PC-3 (cell line): ENCODE measurements at regions not wholly inside any gene's neighbourhood (a gene's known extent, or its start where the extent isn't known, plus 50 kb on each side); places are given as distances from the start of the nearest gene placed in this dataset.

Source experiments
- ATAC-seq: fragments of 200-7000 bp; cut with Tn5 transposase; 2 replicates; pipeline ENCODE4 v1.9.1; 2020; ENCODE audit warnings: mild to moderate bottlenecking, moderate library complexity
- BruUV-seq: library from RNA; stranded (reverse); fragments of 400-500 nt; replicated peaks from 2 replicates; lab custom pipeline; 2021; lab: Mats Ljungman, UMichigan
- CTCF ChIA-PET: fragments of 300-600 bp; sonication (Branson Sonifier 250); formaldehyde crosslinking; loops from one replicate; lab custom pipeline; 2022; ENCODE audit warnings: antibody characterized with exemption; lab: Charles Lee
- POLR2A ChIA-PET: fragments of 300-600 bp; sonication (Branson Sonifier 250); formaldehyde crosslinking; loops from one replicate; lab custom pipeline; 2022; ENCODE audit warnings: antibody characterized with exemption; ENCODE audit not compliant: unreplicated experiment; lab: Charles Lee
- DNase-seq: peaks from one replicate; pipeline ENCODE4 v3.0.0-alpha.2; 2015
- H2AFZ ChIP-seq: fragments of 300-600 bp; sonication (generic); 2 replicates; pipeline ENCODE4 v1.6.0; 2016; ENCODE audit warnings: antibody characterized with exemption, low read length
- H3F3A ChIP-seq: fragments of 300-600 bp; sonication (generic); one replicate; pipeline ENCODE4 v1.6.0; 2017; ENCODE audit warnings: antibody characterized with exemption, low read length, control low read depth, mild to moderate bottlenecking; ENCODE audit not compliant: unreplicated experiment
- H3K27ac ChIP-seq: fragments of 300-600 bp; sonication (generic); 2 replicates; pipeline ENCODE4 v1.5.1; 2016; ENCODE audit warnings: mild to moderate bottlenecking, low read length
- H3K27me3 ChIP-seq: fragments of 300-600 bp; sonication (generic); 2 replicates; pipeline ENCODE4 v1.6.1; 2016; ENCODE audit warnings: low read length, mixed read lengths
- H3K36me3 ChIP-seq: fragments of 300-600 bp; sonication (generic); 2 replicates; pipeline ENCODE4 v1.6.1; 2016; ENCODE audit warnings: low read depth, mixed run types, low read length, mixed read lengths
- H3K4me1 ChIP-seq: fragments of 300-600 bp; sonication (generic); 2 replicates; pipeline ENCODE4 v1.5.1; 2016; ENCODE audit warnings: low read length; ENCODE audit not compliant: insufficient read depth
- H3K4me2 ChIP-seq: fragments of 300-600 bp; sonication (generic); 2 replicates; pipeline ENCODE4 v1.6.0; 2016; ENCODE audit warnings: low read length
- H3K4me3 ChIP-seq: fragments of 300-600 bp; sonication (generic); 2 replicates; pipeline ENCODE4 v1.5.1; 2016; ENCODE audit warnings: mild to moderate bottlenecking, low read length, mixed read lengths
- H3K79me2 ChIP-seq: fragments of 300-600 bp; sonication (generic); 2 replicates; pipeline ENCODE4 v1.6.1; 2017; ENCODE audit warnings: low read length, mixed read lengths
- H3K9ac ChIP-seq: fragments of 300-600 bp; sonication (generic); 2 replicates; pipeline ENCODE4 v1.6.0; 2016; ENCODE audit warnings: mild to moderate bottlenecking, low read length
- H3K9me2 ChIP-seq: fragments of 300-600 bp; sonication (generic); replicated peaks from 2 replicates; pipeline ENCODE4 v1.6.1; 2016; ENCODE audit warnings: mixed run types, low read length, mixed read lengths
- H3K9me3 ChIP-seq: fragments of 300-600 bp; sonication (generic); 2 replicates; pipeline ENCODE4 v1.6.1; 2016; ENCODE audit warnings: low read length, mixed read lengths
- H4K20me1 ChIP-seq: fragments of 300-600 bp; sonication (generic); 2 replicates; pipeline ENCODE4 v1.6.1; 2016; ENCODE audit warnings: low read length, mixed read lengths
- EZH2 ChIP-seq: fragments of 300-600 bp; sonication (generic); IDR thresholded peaks from one replicate; pipeline ENCODE4 v1.6.1; 2017; ENCODE audit warnings: antibody characterized with exemption, mild to moderate bottlenecking, low read length; ENCODE audit not compliant: unreplicated experiment
- EZH2phosphoT487 ChIP-seq: fragments of 300-600 bp; sonication (generic); IDR thresholded peaks from 2 replicates; pipeline ENCODE4 v1.6.1; 2018; ENCODE audit warnings: mild to moderate bottlenecking, antibody characterized with exemption, low read length, borderline replicate concordance
- intact Hi-C: fragments of 100-400 bp; cut with micrococcal nuclease; formaldehyde crosslinking; loops from 2 replicates; pipeline ENCODE4 v1.9.0; 2023
- TF ChIP-seq, protein P1 (sequence below): fragments of 300-600 bp; sonication (generic); conservative IDR thresholded peaks from 2 replicates; pipeline ENCODE4 v1.5.1; 2017; ENCODE audit warnings: antibody characterized with exemption, low read depth, mild to moderate bottlenecking, low read length

DNA sequence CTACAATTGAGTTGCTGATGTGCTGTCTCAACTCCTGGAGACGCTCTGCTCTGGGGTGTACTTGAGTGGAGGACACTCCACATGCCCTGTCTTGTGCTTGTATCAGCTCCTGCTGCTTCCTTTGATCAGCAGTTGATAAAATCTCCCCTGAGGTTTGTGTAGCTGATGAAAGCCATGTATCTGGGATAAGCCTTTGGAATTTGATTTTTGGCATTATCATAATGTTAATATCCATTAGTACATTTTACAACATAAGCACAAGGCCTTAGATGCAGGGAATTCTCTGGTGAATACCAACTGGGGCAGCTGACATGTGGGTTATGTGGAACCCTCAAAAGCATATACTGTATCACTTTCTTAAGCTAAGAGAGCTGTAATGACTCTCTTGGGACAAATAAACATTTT is 222.7 kb upstream of the ITGA4 start:
- CTCF ChIA-PET = no interaction called here
- Histone ChIP-seq H3K36me3 (no peaks in the 10 kb centered on the region), H3K27ac (no peak overlapping the region), H3K4me1 (no peaks in the 10 kb centered on the region), H3K79me2 (no peaks in the 10 kb centered on the region), H3K27me3 (no peaks in the 10 kb centered on the region), H2AFZ (no peak overlapping the region), H3K9me3 (no peaks in the 10 kb centered on the region), H3F3A (no peaks in the 10 kb centered on the region), H4K20me1 (no peaks in the 10 kb centered on the region), H3K9ac (no peak overlapping the region), H3K4me2 (no peak overlapping the region), H3K9me2 (no peaks in the 10 kb centered on the region), H3K4me3 (no peak overlapping the region)
- ATAC-seq = no peak
- TF ChIP-seq, protein P1, sequence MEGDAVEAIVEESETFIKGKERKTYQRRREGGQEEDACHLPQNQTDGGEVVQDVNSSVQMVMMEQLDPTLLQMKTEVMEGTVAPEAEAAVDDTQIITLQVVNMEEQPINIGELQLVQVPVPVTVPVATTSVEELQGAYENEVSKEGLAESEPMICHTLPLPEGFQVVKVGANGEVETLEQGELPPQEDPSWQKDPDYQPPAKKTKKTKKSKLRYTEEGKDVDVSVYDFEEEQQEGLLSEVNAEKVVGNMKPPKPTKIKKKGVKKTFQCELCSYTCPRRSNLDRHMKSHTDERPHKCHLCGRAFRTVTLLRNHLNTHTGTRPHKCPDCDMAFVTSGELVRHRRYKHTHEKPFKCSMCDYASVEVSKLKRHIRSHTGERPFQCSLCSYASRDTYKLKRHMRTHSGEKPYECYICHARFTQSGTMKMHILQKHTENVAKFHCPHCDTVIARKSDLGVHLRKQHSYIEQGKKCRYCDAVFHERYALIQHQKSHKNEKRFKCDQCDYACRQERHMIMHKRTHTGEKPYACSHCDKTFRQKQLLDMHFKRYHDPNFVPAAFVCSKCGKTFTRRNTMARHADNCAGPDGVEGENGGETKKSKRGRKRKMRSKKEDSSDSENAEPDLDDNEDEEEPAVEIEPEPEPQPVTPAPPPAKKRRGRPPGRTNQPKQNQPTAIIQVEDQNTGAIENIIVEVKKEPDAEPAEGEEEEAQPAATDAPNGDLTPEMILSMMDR = no peak
- TF ChIP-seq EZH2 (no peak), EZH2phosphoT487 (no peak)
- intact Hi-C loops = no loop called here
- POLR2A ChIA-PET = no interaction called here
- no peak for DNase-seq
- no TSS peak for BruUV-seq

DNA sequence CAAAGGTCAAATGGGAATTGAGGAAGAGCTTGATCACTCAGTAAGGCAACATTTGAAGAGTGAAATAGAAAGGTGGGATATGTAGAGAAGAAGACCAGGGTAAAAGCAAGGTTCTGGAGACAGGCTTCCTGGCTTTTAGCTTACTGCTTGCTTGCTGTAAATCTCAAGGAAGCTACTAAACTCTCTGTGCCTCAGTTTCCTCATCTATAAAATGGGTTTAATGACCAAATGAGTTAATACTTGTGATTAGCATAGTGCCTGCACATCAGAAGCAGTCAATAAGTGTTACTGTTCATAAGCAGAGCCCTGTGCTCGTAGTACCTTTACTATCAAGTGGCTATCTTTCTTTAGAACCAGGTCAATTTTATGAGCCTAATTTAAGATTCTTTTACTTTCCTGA is 222.2 kb upstream of the ITGA4 start:
- no TSS peak for BruUV-seq
- no peaks in the 10 kb centered on the region for H3K9me2 ChIP-seq
- H3K36me3 ChIP-seq = no peaks in the 10 kb centered on the region
- DNase-seq (no peak), ATAC-seq (no peak)
- H3K4me1 ChIP-seq = no peaks in the 10 kb centered on the region
- H3K9me3 ChIP-seq = no peaks in the 10 kb centered on the region
- no peaks in the 10 kb centered on the region for H4K20me1 ChIP-seq
- intact Hi-C loops = no loop called here
- no peaks in the 10 kb centered on the region for H3K79me2 ChIP-seq
- H3F3A ChIP-seq = no peaks in the 10 kb centered on the region
- no peak for TF ChIP-seq EZH2
- TF ChIP-seq, protein P1 = no peak
- no peak overlapping the region for H3K4me2 ChIP-seq
- POLR2A ChIA-PET = no interaction called here
- no peak overlapping the region for H3K9ac ChIP-seq
- H3K4me3 ChIP-seq = no peak overlapping the region
- no peak overlapping the region for H3K27ac ChIP-seq
- no peaks in the 10 kb centered on the region for H3K27me3 ChIP-seq
- CTCF ChIA-PET = no interaction called here
- no peak overlapping the region for H2AFZ ChIP-seq

DNA sequence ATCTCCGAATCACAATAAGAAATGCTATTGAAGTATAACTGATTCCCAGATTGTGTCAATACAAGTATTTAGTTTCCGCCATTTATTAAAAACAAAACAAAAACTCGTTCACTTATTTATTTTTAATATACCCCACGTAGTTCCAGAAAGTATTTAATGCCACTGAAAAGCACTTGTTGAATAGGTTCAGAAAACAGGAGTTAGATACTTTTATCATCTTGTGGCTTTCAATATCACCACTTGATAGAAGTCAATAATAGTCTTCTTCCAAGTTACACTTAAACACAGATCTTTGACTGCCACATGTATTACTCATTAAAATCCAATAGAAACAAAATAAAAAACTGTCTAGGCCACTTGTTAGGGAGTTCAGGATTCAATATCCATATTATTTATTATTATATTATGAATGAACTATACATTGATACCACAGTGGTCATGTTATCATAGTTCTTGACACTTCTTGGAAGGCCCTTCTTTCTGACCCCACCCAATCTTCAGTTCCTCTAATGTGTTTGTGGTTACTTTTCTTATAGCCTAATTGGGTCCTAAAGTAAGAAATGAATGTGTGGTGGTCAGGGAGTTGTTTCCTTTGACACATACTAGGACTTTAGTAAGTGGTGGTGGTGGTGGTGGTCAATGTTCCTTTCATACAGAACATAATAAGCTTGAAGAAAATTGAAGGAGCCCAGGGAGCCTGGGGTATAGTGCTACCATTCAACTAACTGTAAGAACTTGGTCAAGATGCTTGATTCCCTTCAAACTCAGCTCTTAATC is 221.3 kb upstream of the ITGA4 start:
- intact Hi-C loops = no loop called here
- no peak overlapping the region for H2AFZ ChIP-seq
- no peaks in the 10 kb centered on the region for H3F3A ChIP-seq
- no peak overlapping the region for H3K9ac ChIP-seq
- DNase-seq (no peak), ATAC-seq (no peak)
- TF ChIP-seq, protein P1 = no peak
- TF ChIP-seq EZH2 = no peak
- no peak for TF ChIP-seq EZH2phosphoT487
- H3K9me2 ChIP-seq = no peaks in the 10 kb centered on the region
- no peaks in the 10 kb centered on the region for H3K79me2 ChIP-seq
- H3K27ac ChIP-seq = no peak overlapping the region
- no TSS peak for BruUV-seq
- POLR2A ChIA-PET = no interaction called here
- no peaks in the 10 kb centered on the region for H3K4me1 ChIP-seq
- no peaks in the 10 kb centered on the region for H3K9me3 ChIP-seq
- no peaks in the 10 kb centered on the region for H3K36me3 ChIP-seq
- H4K20me1 ChIP-seq = no peaks in the 10 kb centered on the region
- no peak overlapping the region for H3K4me3 ChIP-seq
- no peaks in the 10 kb centered on the region for H3K27me3 ChIP-seq
- CTCF ChIA-PET = no interaction called here
- no peak overlapping the region for H3K4me2 ChIP-seq
